ENCODE measurements at regions not wholly inside any gene's neighbourhood (a gene's known extent, or its start where the extent isn't known, plus 50 kb on each side); places are given as distances from the start of the nearest gene placed in this dataset.

GRCh38 chr20:11797156-11797555 is 120.5 kb upstream of the BTBD3 start:
- Histone ChIP-seq H3K4me2 (ENCODE audit: low read depth, low read length) (no peak overlapping the region), H3K9me3 (ENCODE audit: low read length) (no peaks in the 10 kb centered on the region), H2AFZ (ENCODE audit: low read length) (no peak overlapping the region), H3K36me3 (replicated peaks in 1 of 2; ENCODE audit: control insufficient read depth in 1 of 2, insufficient read depth in 2 of 2, low read length in 2 of 2) (no peaks in the 10 kb centered on the region), H3K4me1 (ENCODE audit: insufficient read depth, low read length) (peaks cover 8% of the 10 kb centered on the region), H3K27ac (ENCODE audit: extremely low read length, insufficient read depth, low read length) (no peak overlapping the region), H4K20me1 (ENCODE audit: insufficient read depth, low read length) (no peaks in the 10 kb centered on the region), H3K79me2 (ENCODE audit: insufficient read depth, low read length) (no peaks in the 10 kb centered on the region), H3K27me3 (ENCODE audit: control insufficient read depth in 1 of 2, insufficient read depth in 2 of 2, low read length in 2 of 2) (no peaks in the 10 kb centered on the region), H3K9ac (ENCODE audit: insufficient read depth, low read depth, low read length) (no peak overlapping the region), H3K4me3 (replicated peaks in 1 of 3; ENCODE audit: insufficient read depth in 1 of 3, low read depth in 2 of 3, low read length in 3 of 3) (no peak overlapping the region)
- ATAC-seq: no peak
- ChIA-PET CTCF (ENCODE audit: low intra/inter-chr PET ratio, low total read pairs) (no interaction called here), POLR2A (no interaction called here)
- DNase-seq (ENCODE audit: low spot score): no peak
- BruUV-seq (replicated peaks): no TSS peak
- FAIRE-seq: no peak
- in situ Hi-C loops (cut with HindIII; ENCODE audit: extremely low pct_ligation_motif_present, low pct_unique_long_range_greater_than_20kb) (no loop called here), intact Hi-C loops (cut with micrococcal nuclease; ENCODE audit: unreplicated experiment) (no loop called here)
- TF ChIP-seq TAF15 (IDR thresholded peaks at IDR 0.05; ENCODE audit: low read depth, low read length, poor library complexity, severe bottlenecking): no peak
- TF ChIP-seq, protein P1, sequence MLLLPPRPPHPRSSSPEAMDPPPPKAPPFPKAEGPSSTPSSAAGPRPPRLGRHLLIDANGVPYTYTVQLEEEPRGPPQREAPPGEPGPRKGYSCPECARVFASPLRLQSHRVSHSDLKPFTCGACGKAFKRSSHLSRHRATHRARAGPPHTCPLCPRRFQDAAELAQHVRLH (CRISPR knock-in tag; IDR thresholded peaks at IDR 0.05; ENCODE audit: borderline replicate concordance, low read depth): no peak
- no peak for TF ChIP-seq ZNF503 (CRISPR knock-in tag; IDR thresholded peaks at IDR 0.05)
- no peak for TF ChIP-seq ADNP (CRISPR knock-in tag; IDR thresholded peaks at IDR 0.05)
- TF ChIP-seq ZNF747 (CRISPR knock-in tag; IDR thresholded peaks at IDR 0.05; ENCODE audit: borderline replicate concordance): no peak
- no peak for TF ChIP-seq ZNF589 (CRISPR knock-in tag; conservative IDR thresholded peaks at IDR 0.05)
- TF ChIP-seq NCOA1 (CRISPR knock-in tag; IDR thresholded peaks at IDR 0.05): no peak
- TF ChIP-seq, protein P2, sequence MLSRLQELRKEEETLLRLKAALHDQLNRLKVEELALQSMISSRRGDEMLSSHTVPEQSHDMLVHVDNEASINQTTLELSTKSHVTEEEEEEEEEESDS (CRISPR knock-in tag; IDR thresholded peaks at IDR 0.05; ENCODE audit: borderline replicate concordance): no peak
- TF ChIP-seq NFKBIZ (CRISPR knock-in tag; IDR thresholded peaks at IDR 0.05): no peak
- no peak for TF ChIP-seq UBTF (CRISPR knock-in tag; IDR thresholded peaks at IDR 0.05)
- no peak for TF ChIP-seq NFATC3 (CRISPR knock-in tag; IDR thresholded peaks at IDR 0.05)
- TF ChIP-seq PBX3 (CRISPR knock-in tag; IDR thresholded peaks at IDR 0.05; ENCODE audit: borderline replicate concordance): no peak
- TF ChIP-seq NRL (CRISPR knock-in tag; IDR thresholded peaks at IDR 0.05; ENCODE audit: borderline replicate concordance): no peak
- TF ChIP-seq, protein P3, sequence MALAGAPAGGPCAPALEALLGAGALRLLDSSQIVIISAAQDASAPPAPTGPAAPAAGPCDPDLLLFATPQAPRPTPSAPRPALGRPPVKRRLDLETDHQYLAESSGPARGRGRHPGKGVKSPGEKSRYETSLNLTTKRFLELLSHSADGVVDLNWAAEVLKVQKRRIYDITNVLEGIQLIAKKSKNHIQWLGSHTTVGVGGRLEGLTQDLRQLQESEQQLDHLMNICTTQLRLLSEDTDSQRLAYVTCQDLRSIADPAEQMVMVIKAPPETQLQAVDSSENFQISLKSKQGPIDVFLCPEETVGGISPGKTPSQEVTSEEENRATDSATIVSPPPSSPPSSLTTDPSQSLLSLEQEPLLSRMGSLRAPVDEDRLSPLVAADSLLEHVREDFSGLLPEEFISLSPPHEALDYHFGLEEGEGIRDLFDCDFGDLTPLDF (CRISPR knock-in tag; IDR thresholded peaks at IDR 0.05): no peak
- TF ChIP-seq SPEN (CRISPR knock-in tag; IDR thresholded peaks at IDR 0.05; ENCODE audit: low read depth): no peak
- TF ChIP-seq RAD51 (IDR thresholded peaks at IDR 0.05; ENCODE audit: borderline replicate concordance): no peak
